Psoas muscle (tissue), 7 donors: ENCODE measurements at regions not wholly inside any gene's neighbourhood (a gene's known extent, or its start where the extent isn't known, plus 50 kb on each side); places are given as distances from the start of the nearest gene placed in this dataset.

ENCODE experiments used
- ATAC-seq, 4 donors: fragments of 200-7000 bp; cut with Tn5 transposase; one replicate each; pipeline ENCODE4 v1.9.1; 2020; ENCODE audit warnings: moderate library complexity in 3 of 4, mild to moderate bottlenecking in 2 of 4
- DNase-seq, 2 donors: peaks; one replicate each; pipeline ENCODE4 v3.0.0-alpha.2; 2020
- H3K27ac ChIP-seq: fragments of 200-600 bp; one replicate; pipeline ENCODE4 v1.8.0; 2022
- H3K27me3 ChIP-seq, 3 donors: fragments of 200-600 bp in 1 of 3; one replicate each; pipeline versions ENCODE4 v1.6.1 to v1.8.0; 2013 to 2022; ENCODE audit warnings: low read length in 2 of 3, mild to moderate bottlenecking in 2 of 3, moderate library complexity in 1 of 3; ENCODE audit not compliant: insufficient read depth in 3 of 3
- H3K36me3 ChIP-seq, 2 donors: fragments of 200-600 bp in 1 of 2; one replicate each; pipeline versions ENCODE4 v1.6.1 to v1.8.0; 2013 to 2022; ENCODE audit warnings: low read depth in 1 of 2, mild to moderate bottlenecking in 1 of 2, moderate library complexity in 1 of 2; ENCODE audit not compliant: insufficient read depth in 1 of 2
- H3K4me1 ChIP-seq: fragments of 200-600 bp; one replicate; pipeline ENCODE4 v1.8.0; 2022
- H3K4me3 ChIP-seq: fragments of 200-600 bp; one replicate; pipeline ENCODE4 v1.8.0; 2022; ENCODE audit warnings: mild to moderate bottlenecking
- H3K9me3 ChIP-seq: fragments of 200-600 bp; one replicate; pipeline ENCODE4 v1.8.0; 2022
- CTCF ChIP-seq: fragments of 200-600 bp; IDR thresholded peaks from one replicate; pipeline ENCODE4 v1.8.0; 2022; ENCODE audit warnings: antibody characterized with exemption
- WGBS, 3 donors: extraction: QIAGEN DNeasy Blood & Tissue Kit; methylation state at CpG; one replicate each; pipeline versions ENCODE4 v1.1.6 to v1.1.7; 2013; 5-methylcytosine and 5-hydroxymethylcytosine counted together
- intact Hi-C, 2 donors: fragments of 100-400 bp; cut with DNase I; formaldehyde crosslinking; loops; one replicate each; pipeline versions ENCODE4 v1.11.0 to v1.14.2; 2022
- donor health status: healthy with polysubstance abuse.
- donor health status: DM: no; HTN: no; CAD: no; lungs with moderate emphysema.
- donor health status: Bipolar disorder and iron deficiency.
- donor health status: healthy.
- donor health status: DM: yes; HTN: yes; CAD: no.
- donor health status: DM: no; HTN: no; CAD: no.
- donor health status: DM: yes; HTN: yes; CAD: no.

GRCh38 chr1:17895401-17895800 lies 140.3 kb downstream of the ACTL8 start:
- TF ChIP-seq CTCF, result no peak
- no peaks in the 10 kb centered on the region for H3K36me3 ChIP-seq
- H3K27me3 ChIP-seq, result peaks cover 0 to 13% (median 4%) of the 10 kb centered on the region in 3 donors
- H3K4me1 ChIP-seq, result no peaks in the 10 kb centered on the region
- no peak overlapping the region for H3K27ac ChIP-seq
- no peaks in the 10 kb centered on the region for H3K9me3 ChIP-seq
- DNase-seq (no peak), ATAC-seq (no peak)
- intact Hi-C loops, result no loop called here
- H3K4me3 ChIP-seq, result no peak overlapping the region
- 64 to 71% (median 66%) methylated on average over 4 of the region's 4 CpGs for WGBS, 3 donors

- H3K4me3 ChIP-seq, result no peak overlapping the region
- peaks cover 0 to 13% (median 4%) of the 10 kb centered on the region in 3 donors for H3K27me3 ChIP-seq
- H3K4me1 ChIP-seq, result no peaks in the 10 kb centered on the region
- no peaks in the 10 kb centered on the region for H3K36me3 ChIP-seq
- ATAC-seq, result no peak
- no peak for TF ChIP-seq CTCF
- WGBS, 3 donors, result 73 to 83% (median 80%) methylated on average over 8 of the region's 8 CpGs
- intact Hi-C loops, result no loop called here
- no peak overlapping the region for H3K27ac ChIP-seq
- no peak for DNase-seq
- no peaks in the 10 kb centered on the region for H3K9me3 ChIP-seq
Observed at GRCh38 chr1:17895986-17896385, 140.9 kb downstream of the ACTL8 start.

- peaks cover 0 to 34% (median 6%) of the 10 kb centered on the region in 3 donors for H3K27me3 ChIP-seq
- H3K4me1 ChIP-seq, result no peaks in the 10 kb centered on the region
- no peaks in the 10 kb centered on the region for H3K36me3 ChIP-seq
- intact Hi-C loops, result no loop called here
- WGBS, 3 donors, result 67 to 80% (median 69%) methylated on average over 5 of the region's 5 CpGs
- DNase-seq, result no peak
- no peak overlapping the region for H3K27ac ChIP-seq
- H3K9me3 ChIP-seq, result no peaks in the 10 kb centered on the region
- no peak overlapping the region for H3K4me3 ChIP-seq
- no peak for TF ChIP-seq CTCF
- no peak for ATAC-seq
Observed at GRCh38 chr1:17903386-17903785, 148.3 kb downstream of the ACTL8 start.

- Histone ChIP-seq H3K27me3 (peaks cover 0 to 43% (median 6%) of the 10 kb centered on the region in 3 donors), H3K36me3 (no peaks in the 10 kb centered on the region), H3K9me3 (no peaks in the 10 kb centered on the region), H3K27ac (no peak overlapping the region), H3K4me3 (no peak overlapping the region), H3K4me1 (no peaks in the 10 kb centered on the region)
- no peak for TF ChIP-seq CTCF
- ATAC-seq (no peak), DNase-seq (no peak)
- 38 to 39% (median 38%) methylated on average over 5 of the region's 5 CpGs for WGBS, 3 donors
- intact Hi-C loops, result no loop called here
Observed at GRCh38 chr1:17904290-17904689, 149.2 kb downstream of the ACTL8 start.

GRCh38 chr1:17907999-17908398 lies 152.9 kb downstream of the ACTL8 start:
- intact Hi-C loops, result no loop called here
- TF ChIP-seq CTCF, result no peak

More at GRCh38 chr1:17907999-17908398, 152.9 kb downstream of the ACTL8 start:
- ATAC-seq (no peak), DNase-seq (no peak)
- WGBS, 3 donors, result 48 to 57% (median 50%) methylated on average over 3 of the region's 3 CpGs
- H3K4me1 ChIP-seq, result no peaks in the 10 kb centered on the region
- peaks cover 2 to 64% (median 6%) of the 10 kb centered on the region in 3 donors for H3K27me3 ChIP-seq
- H3K27ac ChIP-seq, result no peak overlapping the region
- no peak overlapping the region for H3K4me3 ChIP-seq
- H3K36me3 ChIP-seq, result no peaks in the 10 kb centered on the region
- H3K9me3 ChIP-seq, result no peaks in the 10 kb centered on the region
